ENCODE measurements at regions not wholly inside any gene's neighbourhood (a gene's known extent, or its start where the extent isn't known, plus 50 kb on each side); places are given as distances from the start of the nearest gene placed in this dataset.
"Not testable (repeated sequence)": the region's sequence is repeated elsewhere in the genome, so short reads cannot be mapped to it uniquely, and the experiment has no call there.

- DNase-seq (ENCODE audit: low read depth in 2 of 2): not testable (repeated sequence)
These were observed 590.8 kb upstream of the MDGA2 start for GRCh38 chr14:48266201-48266600.

DNA sequence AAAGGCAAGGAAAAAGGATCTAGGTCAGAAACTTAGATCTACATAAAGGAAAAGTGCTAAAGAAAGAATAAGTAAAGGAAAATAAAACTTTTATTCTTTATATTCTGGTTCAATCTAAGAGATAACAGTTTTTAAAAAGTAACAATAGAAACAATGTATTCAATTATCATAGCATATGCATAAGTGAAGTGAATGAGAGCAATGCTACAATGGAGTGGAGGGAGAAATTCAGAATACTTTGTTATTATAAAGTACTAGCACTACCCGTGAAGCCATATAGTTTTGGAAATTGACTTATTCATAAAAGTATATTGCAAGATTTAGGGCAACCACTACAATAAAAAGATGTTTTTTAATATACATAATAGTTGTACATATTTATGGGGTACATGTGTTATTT, 586.0 kb upstream of the MDGA2 start:
- no peak for DNase-seq (ENCODE audit: low read depth in 2 of 2)

GRCh38 chr14:48260394-48261295, 585.2 kb upstream of the MDGA2 start:
- not testable (repeated sequence) for DNase-seq (ENCODE audit: low read depth in 2 of 2)

- not testable (repeated sequence) for DNase-seq (ENCODE audit: low read depth in 2 of 2)
These were observed 584.5 kb upstream of the MDGA2 start for GRCh38 chr14:48259876-48260275.

DNA sequence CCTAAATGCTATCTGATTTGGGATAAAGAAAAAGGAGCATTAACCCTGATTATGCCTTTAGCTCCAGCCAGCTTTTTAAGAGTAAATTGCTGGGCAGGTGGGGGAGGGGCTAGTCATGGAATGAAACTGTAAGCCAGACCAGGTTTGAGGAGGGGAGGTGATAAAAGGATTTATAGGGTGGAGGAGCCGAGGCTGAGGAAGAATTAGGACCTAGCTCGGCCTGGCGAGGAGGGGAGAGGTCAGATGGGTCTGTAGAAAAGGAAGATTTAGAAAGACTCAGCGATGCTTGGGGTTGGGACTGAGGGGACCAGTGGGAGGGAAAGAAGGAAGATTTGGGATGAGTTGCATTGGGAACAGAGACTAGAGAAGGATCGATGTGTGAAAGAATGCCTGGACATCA, 583.8 kb upstream of the MDGA2 start:
- DNase-seq (ENCODE audit: low read depth in 2 of 2): not testable (repeated sequence)

DNA sequence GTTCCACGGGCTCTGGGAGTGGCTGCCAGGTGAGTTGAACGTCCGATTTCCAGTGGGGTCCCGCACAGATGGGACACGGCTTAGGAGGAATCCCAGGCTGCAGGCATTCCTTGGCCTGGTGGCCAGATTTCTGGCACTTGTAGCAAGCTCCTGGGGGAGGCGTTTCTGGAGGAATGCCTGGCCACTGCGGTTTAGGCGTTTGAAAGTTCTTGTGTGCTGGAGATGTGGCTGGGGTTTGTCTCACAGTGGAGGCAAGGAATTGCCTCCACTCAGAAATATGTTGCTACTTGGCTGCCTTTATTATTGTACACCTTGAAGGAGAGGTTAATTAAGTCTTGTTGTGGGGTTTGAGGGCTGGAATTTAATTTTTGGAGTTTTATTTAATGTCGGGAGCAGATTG, 583.3 kb upstream of the MDGA2 start:
- DNase-seq (ENCODE audit: low read depth in 2 of 2): not testable (repeated sequence)

- no peak for DNase-seq (ENCODE audit: low read depth in 2 of 2)
These were observed 577.6 kb upstream of the MDGA2 start for GRCh38 chr14:48253020-48253419.

GRCh38 chr14:48251290-48251689, 575.9 kb upstream of the MDGA2 start:
- no peak for DNase-seq (ENCODE audit: low read depth in 2 of 2)

DNA sequence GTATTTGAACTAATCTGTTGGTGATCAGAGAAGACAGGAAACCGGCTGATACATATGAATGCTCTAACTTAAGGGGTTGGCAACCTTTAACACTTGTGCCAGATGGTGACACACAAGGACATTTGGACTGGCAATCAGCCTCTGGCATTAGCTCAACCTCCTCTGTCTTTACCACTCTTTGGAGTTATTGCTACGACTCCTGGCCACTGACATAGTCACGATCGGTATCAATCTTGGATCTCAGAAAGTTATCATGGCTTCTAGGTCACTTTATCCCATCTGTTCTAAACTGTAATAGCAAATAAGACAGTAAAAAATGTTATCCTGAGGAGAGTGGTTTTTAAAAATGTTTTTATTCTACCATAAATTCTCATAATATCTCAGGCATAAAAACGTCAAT, 575.2 kb upstream of the MDGA2 start:
- DNase-seq (ENCODE audit: low read depth in 2 of 2): no peak

DNA sequence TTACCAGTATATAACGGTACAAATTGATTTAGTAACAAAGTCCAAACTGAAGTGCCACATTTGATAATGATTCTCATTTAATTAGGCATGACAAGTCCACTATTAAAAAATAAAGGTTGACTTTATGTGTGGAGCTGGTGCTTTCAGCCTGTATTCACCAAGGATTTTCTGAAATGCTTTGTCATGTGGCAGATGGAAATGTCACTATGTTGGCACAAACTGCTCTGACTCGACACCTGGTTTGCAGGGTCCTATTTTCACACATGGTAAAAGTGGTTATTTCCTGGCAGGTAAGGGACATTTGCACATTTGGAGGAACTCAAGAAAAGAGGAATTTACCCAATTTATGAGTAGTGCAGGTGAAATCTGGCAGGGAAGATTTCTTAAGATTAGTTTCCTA, 572.6 kb upstream of the MDGA2 start:
- no peak for DNase-seq (ENCODE audit: low read depth in 2 of 2)

DNA sequence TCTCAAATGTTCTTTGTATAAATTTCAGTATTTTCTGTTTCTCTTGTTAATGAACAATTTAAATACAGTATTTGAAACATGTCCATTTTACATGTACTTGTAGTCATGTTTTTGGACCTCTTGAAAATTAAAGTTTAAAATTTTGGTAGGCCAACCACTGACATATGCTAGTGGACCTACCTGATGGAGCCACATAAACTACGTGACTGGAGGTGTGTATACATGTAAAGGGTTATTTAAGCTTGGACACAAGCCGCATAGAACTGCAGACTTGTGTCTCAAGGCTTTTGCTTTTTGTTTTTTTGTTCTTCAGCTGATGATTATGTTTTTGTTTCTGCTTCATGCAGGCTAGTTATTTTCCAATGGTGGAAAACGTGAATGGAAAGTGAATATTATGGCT, 568.5 kb upstream of the MDGA2 start:
- no peak for DNase-seq (ENCODE audit: low read depth in 2 of 2)

DNA sequence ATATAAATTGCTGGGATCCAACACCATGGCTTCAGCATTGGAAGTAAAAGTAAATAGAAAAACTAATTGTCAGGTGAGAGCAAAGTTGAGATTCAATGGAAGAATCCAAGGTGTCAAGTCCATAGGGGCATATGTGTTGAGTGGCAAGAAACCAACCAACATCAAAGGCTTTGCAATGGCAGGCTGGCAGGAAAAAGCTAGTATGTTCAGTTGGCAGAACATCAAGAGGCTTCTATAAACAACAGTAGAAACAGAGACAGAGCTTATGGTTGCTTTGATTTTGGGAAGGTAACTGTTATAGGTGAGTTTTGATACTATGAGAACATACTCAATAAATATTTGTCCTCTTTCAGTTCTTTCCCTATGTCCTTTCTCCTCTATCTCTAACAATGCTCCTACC, 553.7 kb upstream of the MDGA2 start:
- DNase-seq (ENCODE audit: low read depth in 2 of 2): no peak

DNA sequence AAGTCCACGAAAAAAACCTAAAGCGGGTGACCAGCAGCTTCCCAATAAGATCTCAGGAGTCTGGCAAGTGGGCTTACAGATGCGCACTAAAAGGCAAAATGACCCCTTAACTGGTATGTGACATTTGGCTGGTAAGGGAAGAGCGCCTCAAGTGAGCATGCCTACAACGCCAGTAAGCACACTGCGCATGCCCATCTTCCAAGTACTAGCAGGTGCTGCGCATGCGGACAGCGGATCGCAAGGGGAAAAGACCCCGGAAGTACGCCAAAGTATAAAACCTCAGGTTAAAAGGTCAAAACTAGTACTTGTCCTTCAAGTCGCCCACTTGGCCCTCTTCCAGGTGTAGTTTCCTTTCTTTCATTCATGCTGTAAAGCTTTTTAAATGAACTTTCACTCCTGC, 518.5 kb upstream of the MDGA2 start:
- no peak for DNase-seq (ENCODE audit: low read depth in 2 of 2)

DNA sequence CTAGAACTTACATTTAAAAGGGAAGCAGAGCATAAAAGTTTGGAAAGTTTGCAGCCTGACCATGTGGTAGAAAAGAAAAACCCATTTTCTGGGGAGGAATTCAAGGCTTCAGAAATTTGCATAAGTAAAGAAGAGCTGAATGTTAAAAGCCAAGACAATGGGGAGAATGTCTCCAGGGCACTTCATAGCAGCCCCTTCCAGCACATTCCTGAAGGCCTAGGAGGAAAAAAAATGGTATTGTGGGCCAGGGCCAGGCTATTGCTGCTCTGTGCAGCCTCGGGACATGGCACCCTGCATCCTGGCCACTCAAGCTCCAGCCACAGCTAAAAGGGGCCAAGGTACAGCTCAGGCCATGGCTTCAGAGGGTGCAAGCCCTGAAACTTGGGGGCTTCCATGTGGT, 474.2 kb upstream of the MDGA2 start:
- DNase-seq (ENCODE audit: low read depth in 2 of 2): not testable (repeated sequence)

DNA sequence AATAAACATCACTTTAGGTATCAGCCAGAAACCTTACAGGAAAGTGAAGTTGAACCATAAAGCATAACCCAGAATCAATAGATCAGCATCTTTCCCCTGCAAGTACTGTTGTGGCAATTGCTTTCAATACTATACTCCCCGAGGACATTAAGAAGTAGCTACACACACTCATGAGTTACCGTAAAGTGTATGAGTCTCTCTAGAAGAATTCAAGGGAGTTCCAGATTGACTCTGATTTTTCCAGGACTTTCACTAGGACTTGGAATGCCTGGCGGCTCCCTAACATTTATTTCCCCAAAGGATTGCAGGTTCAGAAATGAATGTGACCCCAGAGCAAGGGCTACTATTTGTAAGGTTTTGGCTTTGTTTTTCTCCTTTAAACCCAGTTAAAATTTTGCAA, 465.4 kb upstream of the MDGA2 start:
- DNase-seq (ENCODE audit: low read depth in 2 of 2): no peak

GRCh38 chr14:48129472-48129871, 454.1 kb upstream of the MDGA2 start:
- no peak for DNase-seq (ENCODE audit: low read depth in 2 of 2)

- no peak for DNase-seq (ENCODE audit: low read depth in 2 of 2)
These were observed 452.3 kb upstream of the MDGA2 start for GRCh38 chr14:48127674-48128073.

GRCh38 chr14:48125654-48126053, 450.2 kb upstream of the MDGA2 start:
- no peak for DNase-seq (ENCODE audit: low read depth in 2 of 2)

GRCh38 chr14:48113713-48114112, 438.3 kb upstream of the MDGA2 start:
- no peak for DNase-seq (ENCODE audit: low read depth in 2 of 2)

- no peak for DNase-seq (ENCODE audit: low read depth in 2 of 2)
These were observed 435.7 kb upstream of the MDGA2 start for GRCh38 chr14:48111151-48111550.

DNA sequence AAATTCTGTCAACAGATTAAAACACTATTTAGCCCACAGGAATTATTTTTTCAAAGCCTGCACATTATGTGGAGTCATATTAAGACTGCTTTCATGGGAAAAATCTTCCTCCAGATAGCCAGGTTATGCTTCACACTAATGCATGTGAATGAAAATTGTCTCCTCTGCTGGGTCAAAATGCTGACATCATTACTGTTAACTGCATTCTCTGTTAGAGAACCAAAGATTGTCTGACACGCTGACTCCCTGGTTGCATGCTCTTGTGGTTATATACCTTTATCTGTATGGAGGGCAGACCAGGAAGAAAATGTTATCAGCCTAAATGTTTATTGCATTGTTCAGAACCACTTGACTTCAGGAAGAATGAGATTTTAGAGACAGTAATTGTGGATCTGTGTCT, 432.2 kb upstream of the MDGA2 start:
- no peak for DNase-seq (ENCODE audit: low read depth in 2 of 2)

- DNase-seq (ENCODE audit: low read depth in 2 of 2): no peak
These were observed 421.5 kb upstream of the MDGA2 start for GRCh38 chr14:48096897-48097296.

- DNase-seq (ENCODE audit: low read depth in 2 of 2): no peak
These were observed 411.1 kb upstream of the MDGA2 start for GRCh38 chr14:48086516-48086915.

GRCh38 chr14:48075487-48075886, 400.1 kb upstream of the MDGA2 start:
- no peak for DNase-seq (ENCODE audit: low read depth in 2 of 2)

All from stimulated activated CD4-positive, alpha-beta T cell treated with anti-CD3 and anti-CD28 coated beads, Interleukin-1b, Interleukin-23, amount 100 ng/mL, for 4 hours (primary cell).